Fibroblast of lung (primary cell): ENCODE measurements at regions not wholly inside any gene's neighbourhood (a gene's known extent, or its start where the extent isn't known, plus 50 kb on each side); places are given as distances from the start of the nearest gene placed in this dataset.

Experiments
- EZH2 ChIP-seq: IDR thresholded peaks from 2 replicates; pipeline ENCODE4 v1.5.1; 2012; ENCODE audit warnings: low read length, control low read depth, mild to moderate bottlenecking; ENCODE audit errors: missing control alignments
- TF ChIP-seq, protein P1 (sequence below), 2 donors: IDR thresholded peaks in 1 of 2; conservative IDR thresholded peaks in 1 of 2; 1 replicate in 1 of 2; 2 replicates in 1 of 2; pipeline ENCODE4 v1.5.1; 2011 to 2012; ENCODE audit warnings: low read length in 2 of 2, control low read depth in 1 of 2, inconsistent platforms in 1 of 2, low read depth in 1 of 2, mild to moderate bottlenecking in 1 of 2

DNA sequence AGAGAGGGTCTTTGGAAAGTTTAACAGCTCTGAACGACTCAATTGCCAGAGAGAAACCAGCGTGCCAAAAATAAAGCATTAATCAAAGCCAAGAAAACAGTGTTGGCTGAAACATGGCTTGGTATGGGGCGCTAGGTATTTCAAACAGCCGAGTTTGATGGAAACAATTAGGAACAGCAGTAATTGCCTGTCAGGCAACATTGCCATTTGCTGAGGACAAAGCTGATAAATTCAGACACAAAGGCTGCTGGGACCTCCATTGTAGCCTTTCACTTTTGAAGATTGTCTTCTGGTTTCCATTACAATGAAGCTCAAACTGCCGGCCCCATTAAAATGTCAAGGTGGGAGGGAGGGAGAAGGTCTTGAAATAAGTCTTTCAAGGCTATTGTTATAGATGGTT is 125.4 kb upstream of the SPDL1 start:
- TF ChIP-seq, protein P1, sequence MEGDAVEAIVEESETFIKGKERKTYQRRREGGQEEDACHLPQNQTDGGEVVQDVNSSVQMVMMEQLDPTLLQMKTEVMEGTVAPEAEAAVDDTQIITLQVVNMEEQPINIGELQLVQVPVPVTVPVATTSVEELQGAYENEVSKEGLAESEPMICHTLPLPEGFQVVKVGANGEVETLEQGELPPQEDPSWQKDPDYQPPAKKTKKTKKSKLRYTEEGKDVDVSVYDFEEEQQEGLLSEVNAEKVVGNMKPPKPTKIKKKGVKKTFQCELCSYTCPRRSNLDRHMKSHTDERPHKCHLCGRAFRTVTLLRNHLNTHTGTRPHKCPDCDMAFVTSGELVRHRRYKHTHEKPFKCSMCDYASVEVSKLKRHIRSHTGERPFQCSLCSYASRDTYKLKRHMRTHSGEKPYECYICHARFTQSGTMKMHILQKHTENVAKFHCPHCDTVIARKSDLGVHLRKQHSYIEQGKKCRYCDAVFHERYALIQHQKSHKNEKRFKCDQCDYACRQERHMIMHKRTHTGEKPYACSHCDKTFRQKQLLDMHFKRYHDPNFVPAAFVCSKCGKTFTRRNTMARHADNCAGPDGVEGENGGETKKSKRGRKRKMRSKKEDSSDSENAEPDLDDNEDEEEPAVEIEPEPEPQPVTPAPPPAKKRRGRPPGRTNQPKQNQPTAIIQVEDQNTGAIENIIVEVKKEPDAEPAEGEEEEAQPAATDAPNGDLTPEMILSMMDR (conservative IDR thresholded peaks at IDR 0.05 in 1 of 2, IDR thresholded peaks at IDR 0.05 in 1 of 2; ENCODE audit: low read depth in 1 of 2, low read length in 2 of 2) = no peak
- no peak for TF ChIP-seq EZH2
